K562 (cell line): ENCODE measurements at regions not wholly inside any gene's neighbourhood (a gene's known extent, or its start where the extent isn't known, plus 50 kb on each side); places are given as distances from the start of the nearest gene placed in this dataset.

ENCODE experiments used
- ATAC-seq: fragments of 200-7000 bp; cut with Tn5 transposase; 3 replicates; pipeline ENCODE4 v1.9.1; 2020; ENCODE audit warnings: moderate library complexity
- BruUV-seq: library from RNA; stranded (reverse); fragments of 400-500 nt; replicated peaks from 2 replicates; lab custom pipeline; 2021; lab: Mats Ljungman, UMichigan
- CTCF ChIA-PET: fragments of 300-600 bp; formaldehyde crosslinking; extraction: SDS; loops from one replicate; lab custom pipeline; 2021; ENCODE audit warnings: low intra/inter-chr PET ratio; lab: Yijun Ruan, JAX
- POLR2A ChIA-PET: fragments of 300-600, 350-650 bp; sonication (Branson Sonifier 250); formaldehyde crosslinking; extraction: SDS; loops from one replicate; lab custom pipeline; 2021; ENCODE audit warnings: antibody characterized with exemption, inconsistent platforms; lab: Yijun Ruan, JAX
- DNase-seq, 4 experiments: peaks; one replicate each; pipeline versions ENCODE4 v3.0.0 to v3.0.0-alpha.2; 2011 to 2018; ENCODE audit warnings: low spot score in 3 of 4, mixed read lengths in 3 of 4; ENCODE audit errors: extremely low read depth in 1 of 4
- FAIRE-seq: peaks from 2 replicates; lab custom pipeline; 2011; peaks lifted over from hg19 to GRCh38; lab: Jason Lieb, UNC
- H2AFZ ChIP-seq: 2 replicates; pipeline ENCODE4 v1.6.0; 2011; ENCODE audit warnings: low read depth, low read length, control low read depth, inconsistent platforms
- H3K27ac ChIP-seq: fragments of 200-600 bp; 3 replicates; pipeline ENCODE4 v1.8.0; 2011; ENCODE audit warnings: low read depth, mild to moderate bottlenecking, control low read depth, inconsistent platforms, low read length, moderate library complexity, mixed read lengths; ENCODE audit errors: extremely low read depth
- H3K27me3 ChIP-seq, 2 experiments: fragments of 300-600 bp in 1 of 2; 2 replicates in 1 of 2; 3 replicates in 1 of 2; pipeline versions ENCODE4 v1.6.0 to v1.8.0; 2011; ENCODE audit warnings: inconsistent platforms in 2 of 2, low read length in 2 of 2, mild to moderate bottlenecking in 1 of 2, mixed read lengths in 1 of 2, moderate library complexity in 1 of 2; ENCODE audit not compliant: control insufficient read depth in 2 of 2, insufficient read depth in 2 of 2
- H3K36me3 ChIP-seq: fragments of 300-600 bp; 3 replicates; pipeline ENCODE4 v1.8.0; 2011; ENCODE audit warnings: mild to moderate bottlenecking, low read length, inconsistent platforms; ENCODE audit not compliant: control insufficient read depth, insufficient read depth
- H3K4me1 ChIP-seq, 2 experiments: fragments of 200-600 bp in 1 of 2; replicated peaks in 1 of 2; 2 replicates in 1 of 2; 3 replicates in 1 of 2; pipeline versions ENCODE4 v1.5.1 to v1.8.0; 2011; ENCODE audit warnings: inconsistent platforms in 2 of 2, low read length in 2 of 2, mild to moderate bottlenecking in 1 of 2, mixed read lengths in 1 of 2, moderate library complexity in 1 of 2; ENCODE audit not compliant: control insufficient read depth in 2 of 2, insufficient read depth in 2 of 2
- H3K4me2 ChIP-seq: 2 replicates; pipeline ENCODE4 v1.6.1; 2011; ENCODE audit warnings: low read length, control low read depth, inconsistent platforms, mixed read lengths; ENCODE audit not compliant: insufficient read depth
- H3K4me3 ChIP-seq: fragments of 200-600 bp; sonication (generic), shearing (Covaris generic); 2 replicates; pipeline ENCODE4 v1.5.1; 2016; ENCODE audit warnings: control low read depth, inconsistent platforms
- H3K79me2 ChIP-seq: fragments of 200-600 bp; 3 replicates; pipeline ENCODE4 v1.8.0; 2011; ENCODE audit warnings: low read length, inconsistent platforms; ENCODE audit not compliant: control insufficient read depth, insufficient read depth
- H3K9ac ChIP-seq, 2 experiments: 2 replicates each; pipeline versions ENCODE4 v1.6.0 to v1.6.1; 2011; ENCODE audit warnings: low read depth in 2 of 2, low read length in 2 of 2, control low read depth in 1 of 2, inconsistent platforms in 1 of 2, mild to moderate bottlenecking in 1 of 2, mixed read lengths in 1 of 2; ENCODE audit not compliant: insufficient read depth in 1 of 2
- H3K9me1 ChIP-seq: one replicate; pipeline ENCODE4 v1.6.0; 2011; ENCODE audit warnings: inconsistent platforms, mild to moderate bottlenecking, low read length, moderate library complexity; ENCODE audit not compliant: control insufficient read depth, insufficient read depth
- H3K9me3 ChIP-seq: replicated peaks from 2 replicates; pipeline ENCODE4 v1.5.1; 2011; ENCODE audit warnings: low read depth, low read length, inconsistent platforms; ENCODE audit not compliant: control insufficient read depth, insufficient read depth
- H4K20me1 ChIP-seq: replicated peaks from 2 replicates; pipeline ENCODE4 v1.6.1; 2011; ENCODE audit warnings: low read length, inconsistent platforms, mixed read lengths; ENCODE audit not compliant: control insufficient read depth, insufficient read depth
- ELK3 ChIP-seq: fragments of 450-650 bp; formaldehyde crosslinking; IDR thresholded peaks from 2 replicates; pipeline ENCODE4 v1.4.0; 2020; ENCODE audit warnings: mild to moderate bottlenecking
- EP300 ChIP-seq: IDR thresholded peaks from 2 replicates; pipeline ENCODE4 v1.6.1; 2012; ENCODE audit warnings: low read length, improper control_type of control experiment
- EZH2 ChIP-seq: IDR thresholded peaks from 2 replicates; pipeline ENCODE4 v1.6.1; 2012; ENCODE audit warnings: low read depth, mild to moderate bottlenecking, inconsistent platforms, low read length, borderline replicate concordance
- HDAC6 ChIP-seq: IDR thresholded peaks from 2 replicates; pipeline ENCODE4 v1.6.1; 2012; ENCODE audit warnings: low read depth, mild to moderate bottlenecking, control low read depth, inconsistent platforms, low read length, moderate library complexity
- IFI16 ChIP-seq: fragments of 250-450 bp; sonication (Bioruptor Pico); IDR thresholded peaks from 2 replicates; pipeline ENCODE4 v2.1.2; 2022; ENCODE audit warnings: mild to moderate bottlenecking, inconsistent platforms
- KDM2B ChIP-seq: fragments of 250-450 bp; sonication (Bioruptor Pico); IDR thresholded peaks from 2 replicates; pipeline ENCODE4 v1.8.0; 2021; ENCODE audit warnings: mild to moderate bottlenecking, moderate library complexity
- MEF2A ChIP-seq: IDR thresholded peaks from 2 replicates; pipeline ENCODE4 v1.6.1; 2011; ENCODE audit warnings: low read depth, mild to moderate bottlenecking, low read length, moderate library complexity; ENCODE audit not compliant: control insufficient read depth
- MYNN ChIP-seq, 2 experiments: sonication (generic); formaldehyde crosslinking in 1 of 2; IDR thresholded peaks; 2 replicates each; pipeline versions ENCODE4 v1.5.0 to v1.6.1; 2016 to 2020; ENCODE audit warnings: antibody characterized with exemption in 1 of 2, missing genetic modification reagents in 1 of 2
- NR2C2 ChIP-seq, 2 experiments: fragments of 200-800 bp in 1 of 2; sonication (Bioruptor generic) in 1 of 2; sonication (generic) in 1 of 2; formaldehyde crosslinking in 1 of 2; IDR thresholded peaks; 2 replicates each; pipeline versions ENCODE4 v1.6.1 to v1.8.0; 2016 to 2022; ENCODE audit warnings: mild to moderate bottlenecking in 1 of 2, missing compliant biosample characterization in 1 of 2, missing genetic modification characterization in 1 of 2, missing genetic modification reagents in 1 of 2
- POLR2A ChIP-seq: fragments of 450-650 bp; conservative IDR thresholded peaks from 2 replicates; pipeline ENCODE4 v1.6.1; 2016
- RFX5 ChIP-seq: IDR thresholded peaks from 2 replicates; pipeline ENCODE4 v1.6.1; 2011; ENCODE audit warnings: low read depth, mild to moderate bottlenecking, improper control_type of control experiment, low read length
- TFAP4 ChIP-seq: sonication (generic); formaldehyde crosslinking; IDR thresholded peaks from 2 replicates; pipeline ENCODE4 v1.8.0; 2022; ENCODE audit warnings: missing genetic modification reagents, mild to moderate bottlenecking, moderate library complexity, borderline replicate concordance
- TSC22D4 ChIP-seq: fragments of 450-650 bp; IDR thresholded peaks from 2 replicates; pipeline ENCODE4 v1.6.1; 2016; ENCODE audit warnings: missing genetic modification characterization, missing biosample characterization, control low read depth
- ZEB2 ChIP-seq: fragments of 450-650 bp; IDR thresholded peaks from 2 replicates; pipeline ENCODE4 v1.6.1; 2016
- ZNF143 ChIP-seq: sonication (generic); formaldehyde crosslinking; IDR thresholded peaks from 2 replicates; pipeline ENCODE4 v1.9.0; 2022; ENCODE audit warnings: mild to moderate bottlenecking, missing genetic modification reagents
- ZNF224 ChIP-seq: sonication (generic); formaldehyde crosslinking; IDR thresholded peaks from 2 replicates; pipeline ENCODE4 v1.8.0; 2022; ENCODE audit warnings: mild to moderate bottlenecking, missing genetic modification reagents
- ZNF431 ChIP-seq: sonication (generic); formaldehyde crosslinking; IDR thresholded peaks from 2 replicates; pipeline ENCODE4 v1.8.0; 2022; ENCODE audit warnings: mild to moderate bottlenecking, missing genetic modification reagents
- WGBS: fragments of 100-300 bp; shearing (Covaris generic); methylation state at CpG from one replicate; pipeline ENCODE4 v1.1.6; 2016; ENCODE audit warnings: low coverage, mixed read lengths; ENCODE audit not compliant: insufficient coverage; ENCODE audit errors: missing lambda C conversion rate; 5-methylcytosine and 5-hydroxymethylcytosine counted together
- in situ Hi-C: fragments of 300-500 bp; cut with MboI; formaldehyde crosslinking; loops from 4 replicates; pipeline ENCODE4 v1.15.0; 2018; ENCODE audit warnings: inconsistent platforms, mixed read lengths
- intact Hi-C: fragments of 100-400 bp; cut with micrococcal nuclease; formaldehyde crosslinking; loops from 2 replicates; pipeline ENCODE4 v1.14.2; 2022
- TF ChIP-seq, protein P1 (sequence below): fragments of 450-650 bp; IDR thresholded peaks from 2 replicates; pipeline ENCODE4 v1.6.1; 2016; ENCODE audit warnings: low read depth, mild to moderate bottlenecking, moderate library complexity

- no peak overlapping the region for H3K27ac ChIP-seq
- no peaks in the 10 kb centered on the region for H3K79me2 ChIP-seq
- whole genome bisulfite sequencing = 0% methylated on average over 1 of the region's 1 CpG
- FAIRE-seq (no peak), DNase-seq (no peak), ATAC-seq (no peak)
- H4K20me1 ChIP-seq = no peaks in the 10 kb centered on the region
- no TSS peak for BruUV-seq
- H2AFZ ChIP-seq = no peak overlapping the region
- no peaks in the 10 kb centered on the region for H3K9me1 ChIP-seq
- no peak overlapping the region for H3K4me2 ChIP-seq
- no peak overlapping the region for H3K9ac ChIP-seq
- in situ Hi-C loops (no loop called here), intact Hi-C loops (no loop called here)
- ChIA-PET CTCF (no interaction called here), POLR2A (no interaction called here)
- H3K4me3 ChIP-seq = no peak overlapping the region
- H3K4me1 ChIP-seq = no peaks in the 10 kb centered on the region
- TF ChIP-seq EZH2 (no peak), ZNF224 (CRISPR knock-in tag) (no peak), IFI16 (no peak), KDM2B (CRISPR knock-in tag) (no peak), EP300 (no peak), TSC22D4 (tag) (no peak), ZEB2 (no peak), ZNF143 (CRISPR knock-in tag) (no peak), NR2C2 (CRISPR knock-in tag; IDR thresholded peaks at IDR 0.05) (no peak), NR2C2 (tag; IDR thresholded peaks at IDR 0.05) (no peak), MYNN (IDR thresholded peaks at IDR 0.05) (no peak), MYNN (CRISPR knock-in tag; IDR thresholded peaks at IDR 0.05) (no peak), MEF2A (no peak), ELK3 (CRISPR knock-in tag) (no peak), TFAP4 (CRISPR knock-in tag) (no peak), RFX5 (no peak), POLR2A (no peak), ZNF431 (no peak), HDAC6 (no peak)
- TF ChIP-seq, protein P1, sequence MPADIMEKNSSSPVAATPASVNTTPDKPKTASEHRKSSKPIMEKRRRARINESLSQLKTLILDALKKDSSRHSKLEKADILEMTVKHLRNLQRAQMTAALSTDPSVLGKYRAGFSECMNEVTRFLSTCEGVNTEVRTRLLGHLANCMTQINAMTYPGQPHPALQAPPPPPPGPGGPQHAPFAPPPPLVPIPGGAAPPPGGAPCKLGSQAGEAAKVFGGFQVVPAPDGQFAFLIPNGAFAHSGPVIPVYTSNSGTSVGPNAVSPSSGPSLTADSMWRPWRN = no peak
- H3K27me3 ChIP-seq = no peaks in the 10 kb centered on the region
- no peaks in the 10 kb centered on the region for H3K9me3 ChIP-seq
- no peaks in the 10 kb centered on the region for H3K36me3 ChIP-seq
These were observed 744.9 kb upstream of the MGAT4C start for GRCh38 chr12:87001102-87001501.
